Fibroblast of the aortic adventitia (primary cell): ENCODE measurements at regions not wholly inside any gene's neighbourhood (a gene's known extent, or its start where the extent isn't known, plus 50 kb on each side); places are given as distances from the start of the nearest gene placed in this dataset.

Experiments used
- DNase-seq: peaks from one replicate; pipeline ENCODE4 v3.0.0-alpha.2; 2010; ENCODE audit warnings: low read depth
- H3K4me3 ChIP-seq: 2 replicates; pipeline ENCODE4 v1.5.1; 2011; ENCODE audit warnings: low read depth, mild to moderate bottlenecking, control low read depth, low read length, moderate library complexity
- CTCF ChIP-seq: IDR thresholded peaks from 2 replicates; pipeline ENCODE4 v1.5.1; 2011; ENCODE audit warnings: mild to moderate bottlenecking, low read length, control low read depth, inconsistent platforms; ENCODE audit not compliant: insufficient read depth

GRCh38 chr2:223215254-223215516, 163.2 kb downstream of the KCNE4 start:
- no peak for DNase-seq
- TF ChIP-seq CTCF = no peak
- H3K4me3 ChIP-seq = no peak overlapping the region

GRCh38 chr2:223217373-223217772, 165.4 kb downstream of the KCNE4 start:
- DNase-seq = no peak
- no peak overlapping the region for H3K4me3 ChIP-seq
- no peak for TF ChIP-seq CTCF

- no peak for TF ChIP-seq CTCF
- no peak for DNase-seq
- no peak overlapping the region for H3K4me3 ChIP-seq
These were observed 166.7 kb downstream of the KCNE4 start for GRCh38 chr2:223218587-223219178.

- TF ChIP-seq CTCF = no peak
- no peak overlapping the region for H3K4me3 ChIP-seq
- DNase-seq = no peak
These were observed 168.1 kb downstream of the KCNE4 start for GRCh38 chr2:223219872-223220657.

- no peak for DNase-seq
- H3K4me3 ChIP-seq = no peak overlapping the region
- no peak for TF ChIP-seq CTCF
These were observed 168.6 kb downstream of the KCNE4 start for GRCh38 chr2:223220658-223220925.

GRCh38 chr2:223221139-223221835, 169.3 kb downstream of the KCNE4 start:
- no peak for TF ChIP-seq CTCF
- DNase-seq = no peak
- no peak overlapping the region for H3K4me3 ChIP-seq
